ENCODE measurements at regions not wholly inside any gene's neighbourhood (a gene's known extent, or its start where the extent isn't known, plus 50 kb on each side); places are given as distances from the start of the nearest gene placed in this dataset.

DNA sequence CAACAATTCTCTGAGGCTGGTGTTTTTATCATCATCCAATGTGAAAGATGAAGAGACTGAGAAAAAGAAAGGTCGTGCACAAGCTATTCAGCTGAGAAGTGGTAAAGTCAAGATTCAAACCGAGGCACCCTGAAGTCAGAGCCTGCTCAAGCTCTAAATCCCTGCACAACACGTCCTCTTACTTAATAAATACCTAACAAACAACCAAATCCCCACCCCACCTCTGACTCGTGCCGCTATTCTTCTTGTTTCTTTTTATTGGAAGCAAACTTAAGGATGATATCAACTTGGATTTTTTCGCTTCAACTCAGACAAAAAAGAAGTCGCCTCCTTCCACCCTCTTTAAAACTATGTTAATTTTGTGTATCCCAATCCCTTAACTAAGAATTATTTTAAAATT lies 140.2 kb downstream of the CEP120 start:
- TF ChIP-seq EZH2 (IDR thresholded peaks at IDR 0.05; ENCODE audit: insufficient read depth, poor library complexity, severe bottlenecking) (no peak), EZH2phosphoT487 (IDR thresholded peaks at IDR 0.05; ENCODE audit: insufficient read depth, low read depth) (no peak)
